A673 (cell line): ENCODE measurements at regions not wholly inside any gene's neighbourhood (a gene's known extent, or its start where the extent isn't known, plus 50 kb on each side); places are given as distances from the start of the nearest gene placed in this dataset.
"Not testable (repeated sequence)": the region's sequence is repeated elsewhere in the genome, so short reads cannot be mapped to it uniquely, and the experiment has no call there.

Source experiments
- BruUV-seq: library from RNA; stranded (reverse); fragments of 400-500 nt; replicated peaks from 2 replicates; lab custom pipeline; 2021; lab: Mats Ljungman, UMichigan
- CTCF ChIA-PET: fragments of 300-600 bp; sonication (Branson Sonifier 250); formaldehyde crosslinking; loops from one replicate; lab custom pipeline; 2022; ENCODE audit warnings: antibody characterized with exemption; lab: Charles Lee
- POLR2A ChIA-PET: fragments of 300-600 bp; sonication (Branson Sonifier 250); formaldehyde crosslinking; loops from one replicate; lab custom pipeline; 2022; ENCODE audit warnings: antibody characterized with exemption; ENCODE audit not compliant: low non-redundant PET; lab: Charles Lee
- DNase-seq: peaks from one replicate; pipeline ENCODE4 v3.0.0-alpha.2; 2015; ENCODE audit warnings: low spot score
- H3K27ac ChIP-seq: fragments of 200-600 bp; sonication (generic); 2 replicates; pipeline ENCODE4 v1.5.1; 2016; ENCODE audit warnings: mixed run types, low read depth, mild to moderate bottlenecking, mixed read lengths, antibody characterized with exemption, low read length; ENCODE audit not compliant: poor library complexity, severe bottlenecking
- H3K27me3 ChIP-seq: fragments of 200-600 bp; sonication (generic); replicated peaks from 2 replicates; pipeline ENCODE4 v1.6.1; 2017; ENCODE audit warnings: mixed run types, low read depth, mild to moderate bottlenecking, mixed read lengths, antibody characterized with exemption, low read length; ENCODE audit not compliant: insufficient read depth, poor library complexity
- H3K36me3 ChIP-seq: fragments of 200-600 bp; sonication (generic); 2 replicates; pipeline ENCODE4 v1.6.1; 2016; ENCODE audit warnings: mixed run types, mild to moderate bottlenecking, mixed read lengths, antibody characterized with exemption, low read length; ENCODE audit not compliant: insufficient read depth, poor library complexity, severe bottlenecking
- H3K4me1 ChIP-seq: fragments of 200-600 bp; sonication (generic); 2 replicates; pipeline ENCODE4 v1.6.1; 2017; ENCODE audit warnings: mixed run types, mild to moderate bottlenecking, mixed read lengths, antibody characterized with exemption, low read length; ENCODE audit not compliant: insufficient read depth, poor library complexity, severe bottlenecking
- H3K4me3 ChIP-seq: fragments of 200-600 bp; sonication (generic); 2 replicates; pipeline ENCODE4 v1.5.1; 2016; ENCODE audit warnings: low read depth, mixed run types, mild to moderate bottlenecking, mixed read lengths, low read length; ENCODE audit not compliant: poor library complexity, severe bottlenecking
- H3K9me3 ChIP-seq: fragments of 200-600 bp; sonication (generic); 2 replicates; pipeline ENCODE4 v1.6.1; 2016; ENCODE audit warnings: mixed run types, low read depth, mild to moderate bottlenecking, mixed read lengths, antibody characterized with exemption, low read length; ENCODE audit not compliant: poor library complexity, severe bottlenecking
- CTCF ChIP-seq: fragments of 300-800, 200-600 bp; sonication (generic); conservative IDR thresholded peaks from 2 replicates; pipeline ENCODE4 v1.5.1; 2017; ENCODE audit warnings: low read depth, mild to moderate bottlenecking, antibody characterized with exemption, low read length, moderate library complexity, mixed read lengths
- EZH2 ChIP-seq: fragments of 200-600 bp; sonication (generic); IDR thresholded peaks from 2 replicates; pipeline ENCODE4 v1.6.1; 2017; ENCODE audit warnings: borderline replicate concordance, low read depth, mild to moderate bottlenecking, mixed read lengths, antibody characterized with exemption, low read length; ENCODE audit not compliant: poor library complexity, severe bottlenecking
- intact Hi-C: fragments of 100-400 bp; cut with micrococcal nuclease; formaldehyde crosslinking; loops from one replicate; pipeline ENCODE4 v1.10.0; 2022; ENCODE audit not compliant: unreplicated experiment

DNA sequence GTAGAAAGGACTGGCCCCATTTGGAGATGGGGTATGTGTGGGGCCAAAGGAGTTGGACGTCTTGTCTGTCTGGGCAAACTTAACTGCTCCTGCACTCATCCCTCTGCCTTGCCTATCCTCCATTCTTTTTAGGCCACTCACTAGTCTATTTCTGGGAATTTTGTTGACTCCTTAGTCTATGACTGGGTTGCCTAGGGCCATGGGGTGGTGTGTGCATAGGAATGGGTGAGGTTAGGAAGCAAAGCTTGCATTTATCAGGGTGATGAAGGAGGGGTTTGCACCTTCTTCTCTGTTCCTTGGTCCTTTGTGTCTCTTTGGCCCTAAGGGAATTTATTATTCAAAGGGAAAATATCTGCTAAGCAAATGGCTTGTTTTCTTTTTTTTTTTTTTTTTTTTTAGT is 80.9 kb upstream of the OR9Q1 start:
- DNase-seq = no peak
- no peaks in the 10 kb centered on the region for H3K4me1 ChIP-seq
- no peaks in the 10 kb centered on the region for H3K36me3 ChIP-seq
- ChIA-PET CTCF (no interaction called here), POLR2A (no interaction called here)
- no TSS peak for BruUV-seq
- H3K27ac ChIP-seq = no peak overlapping the region
- intact Hi-C loops = no loop called here
- H3K4me3 ChIP-seq = no peak overlapping the region
- TF ChIP-seq EZH2 = no peak
- no peak for TF ChIP-seq CTCF
- no peaks in the 10 kb centered on the region for H3K9me3 ChIP-seq
- no peaks in the 10 kb centered on the region for H3K27me3 ChIP-seq

- intact Hi-C loops, H3K4me1 ChIP-seq, POLR2A ChIA-PET, H3K9me3 ChIP-seq, H3K27me3 ChIP-seq, H3K27ac ChIP-seq, H3K4me3 ChIP-seq, CTCF ChIA-PET, H3K36me3 ChIP-seq, BruUV-seq, DNase-seq: not testable (repeated sequence)
Observed at GRCh38 chr11:57943766-57944165, 79.9 kb upstream of the OR9Q1 start.

DNA sequence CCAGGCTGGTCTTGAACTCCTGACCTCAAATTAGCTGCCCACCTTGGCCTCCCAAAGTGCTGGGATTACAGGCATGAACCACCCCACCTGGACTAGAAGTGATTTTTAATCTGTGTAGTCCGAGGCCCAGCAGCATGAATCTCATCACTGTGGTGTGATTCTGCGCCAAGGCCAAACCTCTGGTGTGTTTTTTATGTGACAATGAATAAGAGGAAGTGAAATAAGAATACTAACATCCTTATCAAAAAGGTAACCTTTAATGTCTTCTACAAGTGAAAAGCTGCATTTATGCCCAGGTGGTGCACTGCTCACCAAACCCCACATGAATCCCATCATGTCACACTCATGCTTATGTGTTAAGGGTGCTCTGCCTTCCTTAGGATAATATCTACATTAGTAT is 77.1 kb upstream of the OR9Q1 start:
- H3K9me3 ChIP-seq = no peaks in the 10 kb centered on the region
- H3K27me3 ChIP-seq = no peaks in the 10 kb centered on the region
- H3K27ac ChIP-seq = no peak overlapping the region
- no peak for DNase-seq
- TF ChIP-seq CTCF = no peak
- TF ChIP-seq EZH2 = no peak
- POLR2A ChIA-PET = no interaction called here
- CTCF ChIA-PET = no interaction called here
- intact Hi-C loops = no loop called here
- no peaks in the 10 kb centered on the region for H3K36me3 ChIP-seq
- no peaks in the 10 kb centered on the region for H3K4me1 ChIP-seq
- no TSS peak for BruUV-seq
- no peak overlapping the region for H3K4me3 ChIP-seq

GRCh38 chr11:57964660-57965059 is 59.0 kb upstream of the OR9Q1 start:
- ChIA-PET CTCF (no interaction called here), POLR2A (no interaction called here)
- no TSS peak for BruUV-seq
- no peak for DNase-seq
- Histone ChIP-seq H3K9me3 (no peaks in the 10 kb centered on the region), H3K4me1 (no peaks in the 10 kb centered on the region), H3K27me3 (peaks cover 25% of the 10 kb centered on the region), H3K4me3 (no peak overlapping the region), H3K36me3 (no peaks in the 10 kb centered on the region), H3K27ac (no peak overlapping the region)
- no peak for TF ChIP-seq CTCF
- no peak for TF ChIP-seq EZH2
- intact Hi-C loops = no loop called here
